ENCODE measurements at regions not wholly inside any gene's neighbourhood (a gene's known extent, or its start where the extent isn't known, plus 50 kb on each side); places are given as distances from the start of the nearest gene placed in this dataset.

DNA sequence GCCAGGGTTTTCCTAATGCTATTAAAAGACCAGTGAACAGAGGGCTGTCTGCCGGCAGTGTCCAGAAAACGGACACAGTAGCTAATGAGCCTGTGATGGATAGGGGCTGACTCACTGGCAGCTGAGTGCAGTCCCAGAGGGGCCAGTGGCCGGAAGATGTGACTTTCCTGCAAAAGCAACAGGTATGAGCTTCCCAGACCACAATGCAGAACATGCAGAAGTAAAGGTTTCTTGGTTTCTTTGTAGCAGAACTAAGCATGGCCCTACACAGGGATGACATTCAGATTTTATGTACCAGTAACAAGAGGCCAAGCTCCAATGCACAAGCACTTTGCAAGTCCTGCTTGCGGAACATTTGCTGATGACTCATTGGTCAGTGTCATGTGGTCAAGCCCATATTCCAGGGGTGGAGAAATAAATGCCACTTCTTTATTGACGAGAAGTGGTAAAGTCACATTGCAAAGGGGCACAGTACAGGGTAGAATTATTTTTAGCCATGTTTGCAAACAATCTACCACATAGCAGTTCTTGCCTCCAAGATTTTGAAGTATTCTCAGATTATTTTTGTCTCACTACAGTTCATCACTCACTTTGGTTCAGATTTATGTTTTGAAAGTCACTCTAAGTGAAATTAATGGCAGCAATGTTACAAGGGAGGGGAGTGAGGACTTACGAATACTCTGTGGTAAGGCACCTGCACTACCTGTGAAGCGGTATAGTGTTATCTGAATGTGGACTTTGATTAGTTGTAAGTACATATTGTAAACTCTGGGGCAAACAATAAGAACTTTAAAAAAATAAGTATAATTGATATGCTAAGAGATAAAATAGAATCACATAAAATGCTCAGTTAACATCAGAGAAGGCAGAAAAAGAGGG, 263.3 kb downstream of the ABHD5 start:
- no peak for DNase-seq

GRCh38 chr3:43956945-43957344, 266.2 kb downstream of the ABHD5 start:
- no peak for DNase-seq

DNA sequence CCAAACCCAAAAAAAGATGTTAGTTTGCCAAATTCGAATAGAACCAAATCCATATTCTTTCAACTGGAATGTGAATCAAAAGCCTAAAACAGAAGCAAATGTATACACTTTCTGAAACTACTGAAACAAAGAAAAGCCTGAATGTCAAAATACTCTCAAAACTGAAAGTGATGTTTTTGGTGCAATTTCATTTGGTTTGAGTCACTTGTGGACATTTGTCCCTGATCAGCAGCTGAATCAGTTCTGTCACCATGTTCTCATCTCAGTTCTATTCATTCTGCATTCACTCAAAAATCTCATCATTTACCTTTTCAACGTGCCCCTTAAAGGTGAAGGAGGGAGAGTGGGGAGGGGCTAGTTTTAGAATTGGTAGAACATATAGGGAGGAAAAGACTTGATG, 266.8 kb downstream of the ABHD5 start:
- DNase-seq = no peak

DNA sequence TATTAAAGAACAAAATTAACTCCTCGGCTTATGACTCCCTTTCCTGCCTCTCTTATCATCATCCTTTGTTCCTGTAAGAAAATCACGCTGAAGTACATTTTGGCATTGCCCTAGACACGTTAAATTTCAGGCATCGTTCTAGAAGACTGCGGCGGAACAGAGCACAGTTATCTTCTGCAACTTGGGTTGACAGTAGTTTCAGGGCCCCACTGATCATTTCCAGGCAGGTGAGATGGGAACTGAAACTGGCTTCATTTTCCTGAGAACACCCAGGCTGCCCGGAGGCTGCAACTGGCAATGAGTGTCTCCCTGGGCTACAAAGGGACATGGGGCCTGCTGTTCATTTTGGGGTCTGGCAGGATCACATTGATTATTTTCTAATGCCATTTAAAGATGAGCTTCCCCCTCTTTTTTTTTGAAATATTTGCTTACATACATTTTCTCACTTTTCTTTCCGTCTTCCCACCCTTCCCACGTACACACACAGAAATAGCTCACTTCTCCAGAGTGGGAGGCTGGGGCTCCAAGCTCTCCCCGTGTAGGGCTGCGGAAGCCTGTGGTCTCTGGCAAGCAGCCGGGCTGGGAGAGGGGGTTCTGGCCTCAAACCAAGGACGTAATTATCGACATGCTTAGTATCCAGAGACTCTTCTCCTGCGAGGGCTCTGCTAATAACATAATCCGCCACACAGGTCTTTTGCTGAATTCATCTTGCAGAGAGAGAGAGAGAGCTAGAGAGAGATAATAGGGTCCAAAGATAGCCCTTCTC, 267.4 kb downstream of the ABHD5 start:
- DNase-seq = no peak

GRCh38 chr3:43958973-43959372, 268.2 kb downstream of the ABHD5 start:
- DNase-seq = no peak

GRCh38 chr3:43959498-43960447, 269.0 kb downstream of the ABHD5 start:
- DNase-seq = no peak

- DNase-seq = no peak
These were observed 269.7 kb downstream of the ABHD5 start for GRCh38 chr3:43960448-43960840.

- no peak for DNase-seq
These were observed 271.3 kb downstream of the ABHD5 start for GRCh38 chr3:43962043-43962442.

DNA sequence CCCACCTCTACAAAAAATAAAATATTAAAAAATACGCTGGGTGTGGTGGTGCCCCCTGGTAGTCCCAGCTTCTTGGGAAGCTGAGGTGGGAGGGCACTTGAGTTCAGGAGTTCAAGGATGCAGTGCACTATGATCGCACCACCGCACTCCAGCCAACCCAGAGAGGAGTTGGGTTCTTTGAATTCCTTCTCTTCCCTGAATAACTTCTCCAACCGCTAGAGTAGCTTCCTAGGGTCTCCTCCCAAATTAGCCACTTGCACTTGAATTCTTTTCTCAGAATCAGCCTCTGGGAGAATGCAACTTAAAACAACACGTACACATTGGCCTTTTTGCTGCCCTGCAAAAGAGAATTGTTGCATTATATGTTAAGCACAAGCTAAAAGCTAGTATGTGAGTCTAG, 272.5 kb downstream of the ABHD5 start:
- no peak for DNase-seq

GRCh38 chr3:43964640-43965039, 273.9 kb downstream of the ABHD5 start:
- no peak for DNase-seq

DNA sequence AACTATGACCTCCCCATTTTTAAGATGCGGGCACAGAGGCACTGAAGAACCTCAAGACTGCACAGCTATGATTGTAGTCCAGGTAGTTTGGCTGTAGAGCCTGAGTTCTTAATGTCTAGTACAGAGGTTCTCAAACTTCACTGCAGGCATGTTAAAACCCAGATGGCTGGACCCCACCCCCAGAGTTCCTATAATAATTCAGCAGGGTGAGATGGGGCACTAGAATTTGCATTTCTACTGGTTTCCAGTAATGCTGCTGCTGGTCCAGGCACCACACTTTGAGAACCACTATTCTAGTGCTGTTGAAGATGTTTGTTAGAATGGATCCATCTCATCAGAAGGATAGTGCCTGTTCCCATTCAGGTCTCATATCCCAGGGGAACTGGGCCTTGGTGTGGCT, 274.9 kb downstream of the ABHD5 start:
- no peak for DNase-seq

DNA sequence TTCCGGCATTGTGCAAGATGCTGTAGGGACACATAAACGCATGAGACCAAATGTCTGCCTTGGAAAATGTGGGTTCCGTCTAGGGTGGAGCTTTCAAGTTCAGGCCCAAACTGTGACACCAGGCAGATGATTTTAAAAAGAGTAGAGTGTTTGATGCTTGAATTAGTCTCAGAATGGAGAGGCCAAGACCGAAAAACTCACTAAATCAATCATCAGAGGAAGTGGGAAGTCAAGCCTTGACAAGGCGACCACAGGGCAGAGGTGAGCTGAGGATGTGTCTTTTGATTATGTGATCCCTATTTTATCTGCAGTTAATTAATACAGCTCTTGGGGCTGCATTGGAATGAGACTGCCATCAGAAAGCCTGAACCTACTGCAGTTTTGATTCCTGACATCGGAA, 275.4 kb downstream of the ABHD5 start:
- DNase-seq = no peak

GRCh38 chr3:43966530-43966929, 275.2 kb upstream of the TOPAZ1 start:
- DNase-seq = no peak

DNA sequence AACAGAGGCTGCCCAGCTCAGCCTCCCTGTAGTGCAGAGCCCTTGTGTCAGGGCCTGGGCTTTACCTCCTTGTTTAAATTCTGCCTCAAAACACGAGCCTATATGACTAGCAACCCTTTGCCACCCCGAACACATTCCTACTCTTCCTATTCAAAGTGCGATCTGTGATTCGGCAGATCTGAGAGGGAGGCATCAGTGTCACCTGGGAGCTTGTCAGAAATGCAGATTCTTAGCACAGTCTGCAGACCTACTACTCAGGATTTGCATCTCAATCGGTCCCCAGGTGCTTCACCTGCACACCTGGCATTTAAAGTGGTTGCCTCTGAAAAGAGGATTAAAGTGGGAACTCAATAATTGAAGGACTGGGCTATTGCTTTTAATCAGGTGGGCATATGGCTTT, 273.2 kb upstream of the TOPAZ1 start:
- no peak for DNase-seq

- DNase-seq = no peak
These were observed 271.7 kb upstream of the TOPAZ1 start for GRCh38 chr3:43969944-43970343.

GRCh38 chr3:43970351-43970750, 271.3 kb upstream of the TOPAZ1 start:
- no peak for DNase-seq

GRCh38 chr3:43970920-43971319, 270.8 kb upstream of the TOPAZ1 start:
- DNase-seq = no peak

DNA sequence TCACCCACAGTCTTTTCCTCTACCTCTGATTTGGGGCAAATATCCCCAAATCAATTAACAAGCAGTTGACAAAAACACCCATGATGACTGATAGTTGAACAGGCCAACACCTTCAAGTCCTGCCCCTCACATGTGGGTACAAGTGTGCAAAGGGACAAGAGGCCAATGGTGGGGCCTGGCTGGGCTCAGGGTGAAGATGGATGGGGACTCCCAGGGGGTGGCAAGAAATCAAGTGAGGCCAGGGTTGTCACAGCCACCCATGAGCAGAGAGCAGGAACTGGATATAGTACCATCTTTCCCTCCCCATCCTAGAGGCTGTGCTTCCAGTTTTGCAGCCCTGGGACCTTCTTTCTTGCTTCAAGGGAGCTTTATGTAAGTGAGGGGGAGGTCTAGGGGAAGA, 270.2 kb upstream of the TOPAZ1 start:
- no peak for DNase-seq

DNA sequence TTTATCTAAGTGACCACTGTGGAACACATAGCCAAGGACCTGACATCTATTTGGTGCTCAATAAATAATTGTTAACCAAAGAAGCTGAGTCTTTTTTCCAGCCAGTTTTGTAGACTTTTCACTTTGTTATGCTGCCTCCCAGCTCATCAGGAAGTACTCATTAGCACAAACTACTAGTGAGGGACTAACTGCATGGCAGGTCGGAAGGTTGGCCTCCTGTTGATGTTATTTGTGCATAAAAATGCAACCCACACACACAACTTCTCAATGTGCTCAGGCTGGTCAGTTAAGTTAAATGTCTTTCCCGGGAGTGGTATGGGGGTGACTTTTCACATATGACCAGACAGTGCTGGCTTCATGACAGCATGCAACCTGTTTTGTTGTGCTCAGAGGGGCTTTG, 263.0 kb upstream of the TOPAZ1 start:
- DNase-seq = no peak

GRCh38 chr3:43979645-43980044, 262.0 kb upstream of the TOPAZ1 start:
- DNase-seq = no peak

GRCh38 chr3:43994657-43995546, 246.8 kb upstream of the TOPAZ1 start:
- DNase-seq = no peak
